ENCODE measurements at regions not wholly inside any gene's neighbourhood (a gene's known extent, or its start where the extent isn't known, plus 50 kb on each side); places are given as distances from the start of the nearest gene placed in this dataset.

DNA sequence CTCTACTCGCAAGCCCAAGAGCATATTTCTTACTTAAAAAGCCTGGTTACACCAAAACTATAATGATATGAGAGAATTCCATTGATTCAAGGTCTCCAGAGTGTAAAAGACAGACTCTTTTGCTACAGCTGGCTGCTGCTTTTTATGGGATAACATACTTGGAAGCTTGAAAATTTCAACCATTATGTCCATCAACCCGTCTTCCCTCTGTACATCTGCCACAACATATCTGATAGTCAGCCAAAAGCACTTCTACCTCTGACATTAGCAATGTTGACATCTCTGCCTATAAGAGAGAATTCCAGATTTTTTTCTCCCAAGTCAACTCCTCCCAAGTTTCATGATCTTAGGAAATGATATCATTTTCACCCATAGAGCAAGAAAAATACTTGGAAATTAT lies 54.4 kb upstream of the IQCM start:
- TF ChIP-seq ZFX (IDR thresholded peaks at IDR 0.05; ENCODE audit: borderline replicate concordance) (no peak), CTCF (IDR thresholded peaks at IDR 0.05) (no peak)
- no peak overlapping the region for H3K27ac ChIP-seq

- TF ChIP-seq ZFX (IDR thresholded peaks at IDR 0.05; ENCODE audit: borderline replicate concordance) (no peak), CTCF (IDR thresholded peaks at IDR 0.05) (no peak)
- no peak overlapping the region for H3K27ac ChIP-seq
These were observed 66.1 kb upstream of the IQCM start for GRCh38 chr4:149881744-149882143.

DNA sequence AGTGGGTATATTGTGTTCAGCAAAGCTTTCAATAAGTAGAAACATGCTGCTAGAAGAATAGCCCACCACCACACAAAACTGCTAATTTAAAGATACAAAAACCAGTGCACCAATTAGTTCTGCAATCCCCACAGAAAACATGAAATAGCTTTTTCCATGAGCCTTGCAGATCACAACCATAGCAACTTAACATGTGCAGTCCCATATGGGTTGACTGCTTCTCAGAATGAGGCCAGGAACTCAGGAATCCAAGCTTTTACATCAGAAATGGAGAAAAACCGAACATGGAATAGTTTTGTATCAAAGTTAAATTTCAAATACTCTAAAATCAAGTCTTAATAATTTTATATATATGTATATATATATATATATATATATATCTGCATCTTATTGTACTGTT lies 66.6 kb upstream of the IQCM start:
- H3K27ac ChIP-seq = no peak overlapping the region
- TF ChIP-seq CTCF (IDR thresholded peaks at IDR 0.05) = no peak
- no peak for TF ChIP-seq ZFX (IDR thresholded peaks at IDR 0.05; ENCODE audit: borderline replicate concordance)

DNA sequence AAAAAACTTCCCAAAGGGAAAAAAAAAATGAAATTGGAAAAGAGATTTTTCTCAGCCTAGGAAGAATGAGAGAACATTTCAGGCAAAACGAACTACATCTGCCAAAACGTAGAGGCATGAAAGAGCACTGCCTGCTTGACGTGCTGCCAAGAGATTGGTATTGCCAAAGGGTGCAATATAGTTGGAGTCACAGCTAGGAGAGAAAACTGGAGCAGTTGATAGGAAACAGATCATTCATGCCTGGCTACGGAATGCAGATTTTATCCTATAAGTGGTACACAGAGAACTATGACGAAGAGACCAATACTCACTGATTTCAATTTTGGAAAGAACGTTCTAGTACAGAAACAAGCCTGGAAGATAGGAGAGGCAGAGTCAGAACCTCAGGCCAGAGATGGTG lies 68.4 kb upstream of the IQCM start:
- TF ChIP-seq ZFX (IDR thresholded peaks at IDR 0.05; ENCODE audit: borderline replicate concordance) = no peak
- TF ChIP-seq CTCF (IDR thresholded peaks at IDR 0.05) = no peak

DNA sequence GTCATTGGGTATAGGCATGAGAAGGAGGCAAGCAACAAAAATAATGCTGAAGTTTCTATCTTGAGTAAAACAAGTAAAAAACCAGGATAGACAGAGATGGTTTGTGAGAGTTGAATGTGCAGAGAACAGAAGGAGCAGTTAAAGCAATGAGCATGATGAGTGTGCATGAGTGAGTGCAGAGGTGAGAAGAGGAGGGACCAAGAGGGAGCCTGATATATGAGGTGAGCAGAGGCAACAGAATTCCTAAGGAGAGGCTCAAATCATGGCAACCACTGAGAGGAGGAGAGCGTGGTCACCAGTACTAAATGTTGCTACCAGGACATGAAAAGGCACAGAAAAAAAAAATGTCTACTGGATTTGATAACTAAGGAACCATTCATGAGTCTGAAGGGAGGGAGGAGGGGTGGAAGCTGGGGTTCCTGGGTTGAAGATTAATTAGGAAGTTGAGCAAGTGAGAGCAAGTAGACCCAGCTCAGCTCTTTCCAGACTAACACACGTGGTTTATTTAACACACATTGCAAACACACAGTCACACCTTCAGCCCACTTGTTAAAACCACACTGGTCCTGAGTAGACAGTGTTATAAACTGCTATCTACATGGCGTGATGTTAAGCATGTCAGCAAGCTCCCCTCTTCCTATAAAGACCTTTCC lies 69.0 kb upstream of the IQCM start:
- no peak overlapping the region for H3K27ac ChIP-seq
- TF ChIP-seq ZFX (IDR thresholded peaks at IDR 0.05; ENCODE audit: borderline replicate concordance) (no peak), CTCF (IDR thresholded peaks at IDR 0.05) (no peak)

More for the DNA sequence above, 68.4 kb upstream of the IQCM start:
- no peak overlapping the region for H3K27ac ChIP-seq

GRCh38 chr4:149885896-149886295 lies 70.3 kb upstream of the IQCM start:
- TF ChIP-seq ZFX (IDR thresholded peaks at IDR 0.05; ENCODE audit: borderline replicate concordance) (no peak), CTCF (IDR thresholded peaks at IDR 0.05) (no peak)
- no peak overlapping the region for H3K27ac ChIP-seq

DNA sequence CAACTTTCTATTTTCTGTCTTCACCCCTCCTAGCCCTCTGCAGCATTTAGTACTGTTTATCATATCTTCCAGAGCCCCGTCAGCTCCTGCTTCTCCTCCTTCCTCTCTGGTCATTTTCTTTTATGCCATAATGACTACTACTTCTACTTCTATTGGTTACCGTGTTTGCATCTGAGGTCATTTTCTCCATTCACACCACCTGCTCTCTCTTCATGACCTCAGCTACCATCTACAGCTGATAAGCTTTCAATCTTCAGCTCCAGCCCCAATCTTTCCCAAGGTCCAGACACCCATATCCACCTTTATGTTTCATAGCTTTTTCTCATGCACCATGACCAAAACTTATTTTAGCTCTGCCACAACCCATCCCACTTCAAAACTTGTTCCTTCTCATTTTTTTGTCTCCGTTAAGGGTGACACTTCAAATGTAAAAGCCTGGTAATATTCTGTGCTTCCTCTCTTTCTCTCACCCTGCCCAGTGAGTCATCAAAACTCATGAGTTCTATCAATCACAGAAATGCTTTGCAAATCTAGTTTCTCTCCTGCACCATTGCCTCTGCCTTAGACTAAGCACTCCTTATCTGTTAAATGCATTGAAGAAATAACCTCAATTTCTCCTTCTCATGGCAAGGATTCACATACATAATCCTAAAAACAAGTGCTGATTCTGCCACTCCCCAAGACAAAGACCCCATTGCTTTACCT lies 71.3 kb upstream of the IQCM start:
- no peak overlapping the region for H3K27ac ChIP-seq
- no peak for TF ChIP-seq ZFX (IDR thresholded peaks at IDR 0.05; ENCODE audit: borderline replicate concordance)
- TF ChIP-seq CTCF (IDR thresholded peaks at IDR 0.05) = no peak

Data from 22Rv1 (cell line).